Stomach (tissue), 4 donors: ENCODE measurements at regions not wholly inside any gene's neighbourhood (a gene's known extent, or its start where the extent isn't known, plus 50 kb on each side); places are given as distances from the start of the nearest gene placed in this dataset.

Source experiments
- CTCF ChIP-seq, 7 experiments: fragments of 450-650 bp in 4 of 7; fragments of 200-600 bp in 3 of 7; sonication (generic) in 3 of 7; IDR thresholded peaks; one replicate each; pipeline ENCODE4 v1.5.1; 2016 to 2019; ENCODE audit warnings: antibody characterized with exemption in 7 of 7, control low read depth in 2 of 7, mild to moderate bottlenecking in 1 of 7
- EP300 ChIP-seq: sonication (generic); formaldehyde crosslinking; IDR thresholded peaks from one replicate; pipeline ENCODE4 v1.6.1; 2017; ENCODE audit warnings: antibody characterized with exemption
- POLR2A ChIP-seq, 4 donors: fragments of 450-650 bp; IDR thresholded peaks; one replicate each; pipeline ENCODE4 v1.6.1; 2016; ENCODE audit warnings: antibody characterized with exemption in 4 of 4, control low read depth in 2 of 4, mild to moderate bottlenecking in 1 of 4, moderate library complexity in 1 of 4
- POLR2AphosphoS5 ChIP-seq, 3 donors: sonication (generic); formaldehyde crosslinking; IDR thresholded peaks; one replicate each; pipeline ENCODE4 v1.6.1; 2016; ENCODE audit warnings: antibody characterized with exemption in 3 of 3

GRCh38 chr2:4012197-4012596, 308.8 kb downstream of the DCDC2C start:
- TF ChIP-seq CTCF (IDR thresholded peaks at IDR 0.05) (no peak), POLR2A (IDR thresholded peaks at IDR 0.05) (no peak), POLR2AphosphoS5 (IDR thresholded peaks at IDR 0.05) (no peak), EP300 (no peak)
